IMR-90 (cell line): ENCODE measurements at regions not wholly inside any gene's neighbourhood (a gene's known extent, or its start where the extent isn't known, plus 50 kb on each side); places are given as distances from the start of the nearest gene placed in this dataset.
A peak's percentile ranks its signal among the peaks of the same experiment; 100 is the strongest.

Experiments
- ATAC-seq: fragments of 200-7000 bp; cut with Tn5 transposase; 2 replicates; pipeline ENCODE4 v1.9.1; 2020; ENCODE audit warnings: low read depth, mild to moderate bottlenecking, moderate library complexity
- BruUV-seq: library from RNA; stranded (reverse); fragments of 400-500 nt; replicated peaks from 2 replicates; lab custom pipeline; 2021; lab: Mats Ljungman, UMichigan
- CTCF ChIA-PET: fragments of 300-600 bp; formaldehyde crosslinking; extraction: SDS; loops from one replicate; lab custom pipeline; 2021; ENCODE audit warnings: antibody characterized with exemption; lab: Yijun Ruan, JAX
- POLR2A ChIA-PET: fragments of 300-600 bp; sonication (Branson Sonifier 250); formaldehyde crosslinking; loops from one replicate; lab custom pipeline; 2022; ENCODE audit warnings: antibody characterized with exemption; ENCODE audit not compliant: unreplicated experiment; lab: Charles Lee
- DNase-seq: peaks from one replicate; pipeline ENCODE4 v3.0.0; 2013
- H2AFZ ChIP-seq: replicated peaks from 2 replicates; pipeline ENCODE3; 2013; ENCODE audit warnings: low read length, mild to moderate bottlenecking; ENCODE audit not compliant: poor library complexity
- H2AK5ac ChIP-seq: 2 replicates; pipeline ENCODE4 v1.6.1; 2013; ENCODE audit warnings: low read depth, low read length, inconsistent platforms
- H2AK9ac ChIP-seq: replicated peaks from 2 replicates; pipeline ENCODE3; 2013; ENCODE audit warnings: mild to moderate bottlenecking, low read depth, low read length, moderate library complexity; ENCODE audit not compliant: poor library complexity
- H2BK120ac ChIP-seq: 2 replicates; pipeline ENCODE4 v1.6.1; 2013; ENCODE audit warnings: low read depth, low read length, inconsistent platforms
- H2BK15ac ChIP-seq: 3 replicates; pipeline ENCODE4 v1.6.1; 2013; ENCODE audit warnings: low read depth, low read length, inconsistent platforms
- H2BK20ac ChIP-seq: 2 replicates; pipeline ENCODE4 v1.6.1; 2013; ENCODE audit warnings: low read depth, mild to moderate bottlenecking, inconsistent platforms, low read length, moderate library complexity
- H2BK5ac ChIP-seq: 2 replicates; pipeline ENCODE4 v1.6.1; 2013; ENCODE audit warnings: mild to moderate bottlenecking, low read depth, low read length, inconsistent platforms; ENCODE audit not compliant: poor library complexity, severe bottlenecking
- H3K14ac ChIP-seq: replicated peaks from 2 replicates; pipeline ENCODE4 v1.6.1; 2013; ENCODE audit warnings: low read depth, low read length, inconsistent platforms
- H3K18ac ChIP-seq: 2 replicates; pipeline ENCODE4 v1.6.1; 2013; ENCODE audit warnings: low read depth, low read length, control low read depth
- H3K23ac ChIP-seq: 2 replicates; pipeline ENCODE4 v1.6.1; 2013; ENCODE audit warnings: low read depth, low read length, inconsistent platforms
- H3K27ac ChIP-seq: 2 replicates; pipeline ENCODE4 v1.5.1; 2013; ENCODE audit warnings: mild to moderate bottlenecking, control low read depth, low read length; ENCODE audit not compliant: insufficient read depth
- H3K27me3 ChIP-seq: 2 replicates; pipeline ENCODE4 v1.6.1; 2013; ENCODE audit warnings: low read length; ENCODE audit not compliant: control insufficient read depth, insufficient read depth
- H3K36me3 ChIP-seq: 2 replicates; pipeline ENCODE4 v1.6.1; 2013; ENCODE audit warnings: low read length, mixed read lengths; ENCODE audit not compliant: control insufficient read depth, insufficient read depth
- H3K4ac ChIP-seq: 2 replicates; pipeline ENCODE4 v1.6.1; 2013; ENCODE audit warnings: low read depth, low read length, inconsistent platforms
- H3K4me1 ChIP-seq: 2 replicates; pipeline ENCODE4 v1.6.1; 2013; ENCODE audit warnings: low read length, mixed read lengths; ENCODE audit not compliant: control insufficient read depth, insufficient read depth
- H3K4me2 ChIP-seq: 2 replicates; pipeline ENCODE4 v1.6.1; 2013; ENCODE audit warnings: low read depth, mild to moderate bottlenecking, control low read depth, low read length, moderate library complexity
- H3K4me3 ChIP-seq: 2 replicates; pipeline ENCODE4 v1.5.1; 2013; ENCODE audit warnings: low read depth, mild to moderate bottlenecking, control low read depth, low read length, moderate library complexity; ENCODE audit not compliant: insufficient read depth
- H3K56ac ChIP-seq: 2 replicates; pipeline ENCODE4 v1.6.1; 2013; ENCODE audit warnings: low read length, inconsistent platforms; ENCODE audit not compliant: insufficient read depth; ENCODE audit errors: extremely low read depth
- H3K79me1 ChIP-seq, 2 experiments: 2 replicates each; pipeline ENCODE4 v1.6.1; 2013; ENCODE audit warnings: low read length in 2 of 2, inconsistent platforms in 1 of 2, low read depth in 1 of 2
- H3K9ac ChIP-seq: 2 replicates; pipeline ENCODE4 v1.6.1; 2013; ENCODE audit warnings: low read depth, low read length, control low read depth
- H3K9me1 ChIP-seq: 2 replicates; pipeline ENCODE4 v1.6.1; 2013; ENCODE audit warnings: low read length, inconsistent platforms; ENCODE audit not compliant: insufficient read depth
- H3K9me3 ChIP-seq: 2 replicates; pipeline ENCODE4 v1.6.1; 2013; ENCODE audit warnings: low read length; ENCODE audit not compliant: control insufficient read depth, insufficient read depth
- H4K20me1 ChIP-seq: 2 replicates; pipeline ENCODE4 v1.6.1; 2013; ENCODE audit warnings: low read length, inconsistent platforms; ENCODE audit not compliant: insufficient read depth
- H4K5ac ChIP-seq: 2 replicates; pipeline ENCODE4 v1.6.1; 2013; ENCODE audit warnings: mild to moderate bottlenecking, low read depth, low read length, control low read depth
- H4K8ac ChIP-seq, 2 experiments: 2 replicates each; pipeline ENCODE4 v1.6.1; 2013; ENCODE audit warnings: low read depth in 2 of 2, low read length in 2 of 2, control low read depth in 1 of 2, inconsistent platforms in 1 of 2
- H4K91ac ChIP-seq: 2 replicates; pipeline ENCODE4 v1.6.1; 2013; ENCODE audit warnings: low read depth, low read length, inconsistent platforms; ENCODE audit not compliant: insufficient read depth
- MAFK ChIP-seq: IDR thresholded peaks from 2 replicates; pipeline ENCODE4 v1.6.1; 2012; ENCODE audit warnings: low read depth, low read length, improper control_type of control experiment
- RAD21 ChIP-seq: IDR thresholded peaks from 2 replicates; pipeline ENCODE4 v1.6.1; 2012; ENCODE audit warnings: low read length, improper control_type of control experiment
- WGBS, 2 experiments: methylation state at CpG; one replicate each; pipeline versions ENCODE4 v1.1.5 to v1.1.7; 2013; ENCODE audit warnings: missing lambda C conversion rate in 2 of 2; ENCODE audit not compliant: insufficient read length in 1 of 2; ENCODE audit errors: extremely low coverage in 2 of 2; 5-methylcytosine and 5-hydroxymethylcytosine counted together
- dilution Hi-C: fragments of 300-500 bp; cut with HindIII; formaldehyde crosslinking; loops from one replicate; pipeline ENCODE4 v1.14.3; 2018; ENCODE audit warnings: low sequenced_read_pairs; ENCODE audit not compliant: unreplicated experiment
- in situ Hi-C: fragments of 300-500 bp; cut with MboI; formaldehyde crosslinking; loops from 3 replicates; pipeline ENCODE4 v1.14.3; 2019; ENCODE audit warnings: low sequenced_read_pairs, inconsistent platforms, mixed read lengths
- intact Hi-C: fragments of 100-400 bp; cut with micrococcal nuclease; formaldehyde crosslinking; loops from 2 replicates; pipeline ENCODE4 v1.10.0; 2022
- TF ChIP-seq, protein P1 (sequence below): fragments of 150-350 bp; IDR thresholded peaks from 2 replicates; pipeline ENCODE4 v1.6.1; 2017; ENCODE audit warnings: mild to moderate bottlenecking, antibody characterized with exemption, low read length, low read depth

DNA sequence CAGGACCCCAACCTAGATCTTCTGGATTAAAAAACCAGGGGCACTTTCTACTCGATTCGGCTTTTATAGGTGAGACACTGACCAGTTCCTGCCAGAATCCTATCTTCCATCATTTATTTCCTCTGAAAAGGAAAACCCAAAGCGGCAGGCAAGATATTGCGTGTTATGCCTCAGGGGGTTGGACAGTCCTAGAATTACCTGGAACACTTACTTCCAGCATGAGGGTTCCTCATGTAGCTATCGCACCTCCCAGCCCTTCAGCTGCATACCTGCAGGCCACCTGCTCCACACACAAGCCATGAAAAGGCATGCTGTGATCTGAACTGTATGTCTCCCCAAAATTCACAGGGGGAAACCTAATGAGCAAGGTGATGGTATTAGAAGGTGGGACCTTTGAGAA is 58.3 kb upstream of the DLG1 start:
- H2BK20ac ChIP-seq, result no peak overlapping the region
- POLR2A ChIA-PET, result no interaction called here
- dilution Hi-C loops (no loop called here), in situ Hi-C loops (no loop called here), intact Hi-C loops (no loop called here)
- no peak overlapping the region for H2BK15ac ChIP-seq
- peak overlapping the region; percentile 75 for H2AFZ ChIP-seq
- no peak overlapping the region for H4K5ac ChIP-seq
- H3K4me1 ChIP-seq, result peaks cover 16% of the 10 kb centered on the region
- DNase-seq (no peak), ATAC-seq (no peak)
- H2AK5ac ChIP-seq, result no peak overlapping the region
- no peak overlapping the region for H2BK5ac ChIP-seq
- CTCF ChIA-PET, result no interaction called here
- H4K8ac ChIP-seq, result no peak overlapping the region
- H3K9me3 ChIP-seq, result peaks cover 4% of the 10 kb centered on the region
- H3K9me1 ChIP-seq, result peaks cover 5% of the 10 kb centered on the region; the same call in 1 of the 2 replicates
- no peak overlapping the region for H4K91ac ChIP-seq
- H3K79me1 ChIP-seq, result no peaks in the 10 kb centered on the region
- no peak overlapping the region for H3K9ac ChIP-seq
- no peaks in the 10 kb centered on the region for H3K27me3 ChIP-seq
- H3K4ac ChIP-seq, result 0 out of 2 replicates have a peak overlapping the region, but pooled peaks have one; percentile 18
- BruUV-seq, result no TSS peak
- no peak overlapping the region for H3K14ac ChIP-seq
- H3K27ac ChIP-seq, result no peak overlapping the region
- no peak overlapping the region for H3K4me3 ChIP-seq
- H3K18ac ChIP-seq, result no peak overlapping the region
- TF ChIP-seq, protein P1, sequence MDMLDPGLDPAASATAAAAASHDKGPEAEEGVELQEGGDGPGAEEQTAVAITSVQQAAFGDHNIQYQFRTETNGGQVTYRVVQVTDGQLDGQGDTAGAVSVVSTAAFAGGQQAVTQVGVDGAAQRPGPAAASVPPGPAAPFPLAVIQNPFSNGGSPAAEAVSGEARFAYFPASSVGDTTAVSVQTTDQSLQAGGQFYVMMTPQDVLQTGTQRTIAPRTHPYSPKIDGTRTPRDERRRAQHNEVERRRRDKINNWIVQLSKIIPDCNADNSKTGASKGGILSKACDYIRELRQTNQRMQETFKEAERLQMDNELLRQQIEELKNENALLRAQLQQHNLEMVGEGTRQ, result no peak
- TF ChIP-seq MAFK (no peak), RAD21 (no peak)
- no peaks in the 10 kb centered on the region for H3K36me3 ChIP-seq
- H4K20me1 ChIP-seq, result no peaks in the 10 kb centered on the region
- no CpG with 5 or more reads among the region's 5 CpGs for WGBS, 2 experiments
- H3K56ac ChIP-seq, result no peak overlapping the region
- peak overlapping the region; percentile 38; the same call in 1 of the 2 replicates for H3K4me2 ChIP-seq
- H2AK9ac ChIP-seq, result no peak overlapping the region
- no peak overlapping the region for H3K23ac ChIP-seq
- H2BK120ac ChIP-seq, result no peak overlapping the region
